ENCODE measurements at regions not wholly inside any gene's neighbourhood (a gene's known extent, or its start where the extent isn't known, plus 50 kb on each side); places are given as distances from the start of the nearest gene placed in this dataset.

DNA sequence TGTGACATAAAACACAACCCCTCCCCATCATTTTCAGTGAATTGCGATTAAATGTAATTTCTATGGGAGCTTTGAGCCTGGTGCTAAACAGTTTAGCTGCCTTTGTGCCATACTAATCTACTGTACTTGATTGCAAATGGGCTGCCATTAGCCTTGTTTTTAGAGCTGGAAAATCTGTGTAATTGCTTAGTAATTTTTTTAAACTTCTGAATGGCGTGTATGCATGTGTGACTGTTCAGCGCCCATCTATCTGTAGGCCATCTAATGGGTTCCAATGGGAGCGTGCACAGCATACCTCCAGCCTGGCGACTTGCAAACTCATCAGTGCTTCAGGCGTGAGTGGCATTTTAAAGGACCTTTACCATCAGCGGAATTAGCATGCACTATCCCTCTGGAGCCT lies 142.7 kb upstream of the KIRREL3 start:
- Histone ChIP-seq H2AFZ (ENCODE audit: low read length) (no peak overlapping the region), H3K9ac (ENCODE audit: low read depth, low read length, poor library complexity, severe bottlenecking) (no peak overlapping the region), H3K27me3 (ENCODE audit: insufficient read depth, low read length, poor library complexity, severe bottlenecking) (no peaks in the 10 kb centered on the region), H3K4me1 (ENCODE audit: insufficient read depth, low read length, poor library complexity, severe bottlenecking) (no peaks in the 10 kb centered on the region), H4K20me1 (ENCODE audit: insufficient read depth, low read length, poor library complexity, severe bottlenecking) (no peaks in the 10 kb centered on the region), H3K4me2 (ENCODE audit: low read depth, low read length, poor library complexity, severe bottlenecking) (no peak overlapping the region), H3K36me3 (ENCODE audit: insufficient read depth, low read length) (no peaks in the 10 kb centered on the region), H3K79me2 (ENCODE audit: insufficient read depth, low read length) (no peaks in the 10 kb centered on the region), H3F3A (ENCODE audit: low read depth) (no peaks in the 10 kb centered on the region), H3K4me3 (ENCODE audit: low read length, poor library complexity, severe bottlenecking) (no peak overlapping the region), H3K9me3 (ENCODE audit: insufficient read depth, low read depth, low read length) (no peaks in the 10 kb centered on the region), H3K9me2 (replicated peaks; ENCODE audit: low read depth, low read length) (no peaks in the 10 kb centered on the region)
- TF ChIP-seq, protein P1, sequence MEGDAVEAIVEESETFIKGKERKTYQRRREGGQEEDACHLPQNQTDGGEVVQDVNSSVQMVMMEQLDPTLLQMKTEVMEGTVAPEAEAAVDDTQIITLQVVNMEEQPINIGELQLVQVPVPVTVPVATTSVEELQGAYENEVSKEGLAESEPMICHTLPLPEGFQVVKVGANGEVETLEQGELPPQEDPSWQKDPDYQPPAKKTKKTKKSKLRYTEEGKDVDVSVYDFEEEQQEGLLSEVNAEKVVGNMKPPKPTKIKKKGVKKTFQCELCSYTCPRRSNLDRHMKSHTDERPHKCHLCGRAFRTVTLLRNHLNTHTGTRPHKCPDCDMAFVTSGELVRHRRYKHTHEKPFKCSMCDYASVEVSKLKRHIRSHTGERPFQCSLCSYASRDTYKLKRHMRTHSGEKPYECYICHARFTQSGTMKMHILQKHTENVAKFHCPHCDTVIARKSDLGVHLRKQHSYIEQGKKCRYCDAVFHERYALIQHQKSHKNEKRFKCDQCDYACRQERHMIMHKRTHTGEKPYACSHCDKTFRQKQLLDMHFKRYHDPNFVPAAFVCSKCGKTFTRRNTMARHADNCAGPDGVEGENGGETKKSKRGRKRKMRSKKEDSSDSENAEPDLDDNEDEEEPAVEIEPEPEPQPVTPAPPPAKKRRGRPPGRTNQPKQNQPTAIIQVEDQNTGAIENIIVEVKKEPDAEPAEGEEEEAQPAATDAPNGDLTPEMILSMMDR (conservative IDR thresholded peaks at IDR 0.05; ENCODE audit: low read length), result no peak
- no peak for TF ChIP-seq EZH2phosphoT487 (IDR thresholded peaks at IDR 0.05; ENCODE audit: borderline replicate concordance)

DNA sequence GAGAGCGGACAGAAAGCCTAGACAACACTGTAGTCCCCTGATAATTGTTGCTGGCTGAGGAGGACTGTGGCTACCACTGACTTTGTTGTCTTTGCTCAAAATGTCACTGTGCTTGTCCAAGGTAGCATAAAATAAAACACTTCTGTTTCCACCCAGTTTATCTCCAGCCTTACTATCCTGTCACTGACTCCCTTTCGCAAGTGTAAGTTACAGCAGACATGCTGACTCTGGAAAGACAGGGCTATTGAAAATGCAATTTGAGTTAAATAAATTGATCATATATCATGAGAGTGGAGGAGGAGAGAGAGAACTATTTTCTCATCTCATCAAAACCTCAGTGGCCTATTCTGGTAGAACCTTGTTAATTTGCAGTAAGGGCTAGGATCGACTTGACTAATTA lies 138.0 kb upstream of the KIRREL3 start:
- Histone ChIP-seq H3K4me3 (ENCODE audit: low read length, poor library complexity, severe bottlenecking) (no peak overlapping the region), H3K9me3 (ENCODE audit: insufficient read depth, low read depth, low read length) (no peaks in the 10 kb centered on the region), H3K27me3 (ENCODE audit: insufficient read depth, low read length, poor library complexity, severe bottlenecking) (no peaks in the 10 kb centered on the region), H2AFZ (ENCODE audit: low read length) (no peak overlapping the region), H4K20me1 (ENCODE audit: insufficient read depth, low read length, poor library complexity, severe bottlenecking) (no peaks in the 10 kb centered on the region), H3K36me3 (ENCODE audit: insufficient read depth, low read length) (no peaks in the 10 kb centered on the region), H3K4me1 (ENCODE audit: insufficient read depth, low read length, poor library complexity, severe bottlenecking) (no peaks in the 10 kb centered on the region), H3K4me2 (ENCODE audit: low read depth, low read length, poor library complexity, severe bottlenecking) (no peak overlapping the region), H3K9me2 (replicated peaks; ENCODE audit: low read depth, low read length) (no peaks in the 10 kb centered on the region), H3F3A (ENCODE audit: low read depth) (no peaks in the 10 kb centered on the region), H3K9ac (ENCODE audit: low read depth, low read length, poor library complexity, severe bottlenecking) (no peak overlapping the region), H3K79me2 (ENCODE audit: insufficient read depth, low read length) (no peaks in the 10 kb centered on the region)
- TF ChIP-seq EZH2phosphoT487 (IDR thresholded peaks at IDR 0.05; ENCODE audit: borderline replicate concordance), result no peak
- TF ChIP-seq, protein P1 (conservative IDR thresholded peaks at IDR 0.05; ENCODE audit: low read length), result no peak

DNA sequence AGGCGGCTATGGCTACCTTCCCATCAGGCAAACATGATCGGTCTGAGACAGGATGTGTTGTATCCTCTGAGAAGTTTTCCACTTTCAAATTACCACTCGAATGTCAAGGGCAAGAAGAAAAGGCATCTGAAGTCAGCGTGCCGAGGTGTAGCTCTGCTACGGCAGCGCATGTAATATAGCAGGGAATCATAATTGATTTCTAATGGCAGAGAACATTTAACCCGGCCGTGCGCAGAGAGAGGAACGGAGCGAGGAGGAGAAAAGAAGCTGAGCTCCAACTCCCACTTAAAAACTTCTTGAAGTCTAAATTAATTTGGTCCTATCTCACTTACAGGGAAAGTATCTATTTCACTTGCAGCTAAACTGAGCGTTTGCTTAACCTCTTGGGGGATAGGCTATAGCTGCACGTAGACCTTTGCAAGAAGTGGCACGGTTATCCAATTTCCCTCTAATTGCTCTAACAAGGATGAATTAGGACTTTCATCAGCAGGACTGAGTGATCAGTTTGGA lies 137.3 kb upstream of the KIRREL3 start:
- Histone ChIP-seq H3F3A (ENCODE audit: low read depth) (no peaks in the 10 kb centered on the region), H3K36me3 (ENCODE audit: insufficient read depth, low read length) (no peaks in the 10 kb centered on the region), H2AFZ (ENCODE audit: low read length) (no peak overlapping the region), H3K4me1 (ENCODE audit: insufficient read depth, low read length, poor library complexity, severe bottlenecking) (no peaks in the 10 kb centered on the region), H3K4me2 (ENCODE audit: low read depth, low read length, poor library complexity, severe bottlenecking) (no peak overlapping the region), H3K79me2 (ENCODE audit: insufficient read depth, low read length) (no peaks in the 10 kb centered on the region), H3K9me2 (replicated peaks; ENCODE audit: low read depth, low read length) (no peaks in the 10 kb centered on the region), H3K27me3 (ENCODE audit: insufficient read depth, low read length, poor library complexity, severe bottlenecking) (no peaks in the 10 kb centered on the region), H3K9me3 (ENCODE audit: insufficient read depth, low read depth, low read length) (no peaks in the 10 kb centered on the region), H4K20me1 (ENCODE audit: insufficient read depth, low read length, poor library complexity, severe bottlenecking) (no peaks in the 10 kb centered on the region), H3K4me3 (ENCODE audit: low read length, poor library complexity, severe bottlenecking) (no peak overlapping the region), H3K9ac (ENCODE audit: low read depth, low read length, poor library complexity, severe bottlenecking) (no peak overlapping the region)
- TF ChIP-seq, protein P1 (conservative IDR thresholded peaks at IDR 0.05; ENCODE audit: low read length), result no peak
- TF ChIP-seq EZH2phosphoT487 (IDR thresholded peaks at IDR 0.05; ENCODE audit: borderline replicate concordance), result no peak
